Spleen (tissue), 7 donors: ENCODE measurements at regions not wholly inside any gene's neighbourhood (a gene's known extent, or its start where the extent isn't known, plus 50 kb on each side); places are given as distances from the start of the nearest gene placed in this dataset.

ENCODE experiments used
- CTCF ChIP-seq, 11 experiments: fragments of 200-600 bp in 7 of 11; fragments of 450-650 bp in 4 of 11; sonication (generic) in 4 of 11; IDR thresholded peaks in 8 of 11; conservative IDR thresholded peaks in 3 of 11; 1 replicate in 7 of 11; 2 replicates in 4 of 11; pipeline versions ENCODE4 v1.4.0 to v1.8.0; 2016 to 2021; ENCODE audit warnings: antibody characterized with exemption in 11 of 11, inconsistent platforms in 4 of 11, mild to moderate bottlenecking in 1 of 11
- POLR2A ChIP-seq, 3 donors: fragments of 450-650 bp; IDR thresholded peaks; one replicate each; pipeline ENCODE4 v1.5.1; 2017; ENCODE audit warnings: antibody characterized with exemption in 3 of 3, mild to moderate bottlenecking in 1 of 3
- donor health status: DM: no; HTN: no; CAD: no; lungs with moderate emphysema.
- donor health status: DM: no; HTN: no; CAD: no.
- donor health status: DM: no; HTN: no; CAD: no.

GRCh38 chr3:46768061-46768460, 50.4 kb upstream of the PRSS50 start:
- no peak for TF ChIP-seq CTCF (IDR thresholded peaks at IDR 0.05 in 8 of 11, conservative IDR thresholded peaks at IDR 0.05 in 3 of 11)
- no peak for TF ChIP-seq POLR2A (IDR thresholded peaks at IDR 0.05)
